K562 (cell line): ENCODE measurements at regions not wholly inside any gene's neighbourhood (a gene's known extent, or its start where the extent isn't known, plus 50 kb on each side); places are given as distances from the start of the nearest gene placed in this dataset.

ENCODE experiments used
- ARID1B ChIP-seq: fragments of 450-650 bp; IDR thresholded peaks from 2 replicates; pipeline ENCODE4 v1.6.1; 2016; ENCODE audit warnings: antibody characterized with exemption, mild to moderate bottlenecking, inconsistent platforms
- HOXB6 ChIP-seq: fragments of 250-450 bp; sonication (Bioruptor Pico); IDR thresholded peaks from 2 replicates; pipeline ENCODE4 v1.5.1; 2022; ENCODE audit warnings: mild to moderate bottlenecking, borderline replicate concordance
- MCM2 ChIP-seq: fragments of 450-650 bp; IDR thresholded peaks from 2 replicates; pipeline ENCODE4 v1.6.1; 2017; ENCODE audit warnings: low read depth, mild to moderate bottlenecking
- MIER1 ChIP-seq: fragments of 450-650 bp; IDR thresholded peaks from 2 replicates; pipeline ENCODE4 v1.6.1; 2016; ENCODE audit warnings: antibody characterized with exemption, mild to moderate bottlenecking, low read depth
- SMARCA5 ChIP-seq: fragments of 450-650 bp; IDR thresholded peaks from 2 replicates; pipeline ENCODE4 v1.6.1; 2016
- SREBF2 ChIP-seq: sonication (generic); formaldehyde crosslinking; IDR thresholded peaks from 2 replicates; pipeline ENCODE4 v1.4.0; 2020; ENCODE audit warnings: mild to moderate bottlenecking, missing genetic modification reagents
- ZNF830 ChIP-seq: fragments of 250-450 bp; sonication (Bioruptor Pico); IDR thresholded peaks from 2 replicates; pipeline ENCODE4 v1.5.0; 2021; ENCODE audit warnings: mild to moderate bottlenecking
- TF ChIP-seq, protein P1 (sequence below): fragments of 200-800 bp; sonication (Bioruptor generic); IDR thresholded peaks from 2 replicates; pipeline ENCODE4 v1.6.1; 2017; ENCODE audit warnings: missing genetic modification characterization, missing compliant biosample characterization
- TF ChIP-seq, protein P2 (sequence below): fragments of 150-350 bp; conservative IDR thresholded peaks from 2 replicates; pipeline ENCODE4 v1.6.1; 2014; ENCODE audit warnings: low read length
- TF ChIP-seq, protein P3 (sequence below): fragments of 250-450 bp; sonication (Bioruptor Pico); IDR thresholded peaks from 2 replicates; pipeline ENCODE4 v1.4.0; 2020; ENCODE audit warnings: borderline replicate concordance

DNA sequence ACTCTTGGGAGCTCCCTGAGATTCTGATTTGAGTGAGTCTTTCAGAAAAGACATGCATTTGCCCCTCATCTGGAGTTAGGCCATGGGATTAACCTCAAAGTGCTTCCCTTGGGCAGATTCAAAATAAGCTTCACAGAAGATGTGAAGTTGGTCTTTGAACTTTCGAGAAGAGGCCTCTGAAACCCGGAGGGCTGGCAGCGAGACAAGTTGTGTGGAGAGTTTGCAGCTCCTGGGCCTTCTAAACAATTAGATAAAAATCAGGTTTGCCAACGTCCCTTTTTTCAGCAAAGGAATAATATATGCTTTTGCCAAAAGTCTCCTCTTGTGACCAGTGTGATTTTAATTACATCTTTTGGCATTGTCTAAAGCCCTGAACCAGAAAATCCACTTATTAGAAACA is 489.7 kb downstream of the SOX11 start (continued):
- TF ChIP-seq, protein P1, sequence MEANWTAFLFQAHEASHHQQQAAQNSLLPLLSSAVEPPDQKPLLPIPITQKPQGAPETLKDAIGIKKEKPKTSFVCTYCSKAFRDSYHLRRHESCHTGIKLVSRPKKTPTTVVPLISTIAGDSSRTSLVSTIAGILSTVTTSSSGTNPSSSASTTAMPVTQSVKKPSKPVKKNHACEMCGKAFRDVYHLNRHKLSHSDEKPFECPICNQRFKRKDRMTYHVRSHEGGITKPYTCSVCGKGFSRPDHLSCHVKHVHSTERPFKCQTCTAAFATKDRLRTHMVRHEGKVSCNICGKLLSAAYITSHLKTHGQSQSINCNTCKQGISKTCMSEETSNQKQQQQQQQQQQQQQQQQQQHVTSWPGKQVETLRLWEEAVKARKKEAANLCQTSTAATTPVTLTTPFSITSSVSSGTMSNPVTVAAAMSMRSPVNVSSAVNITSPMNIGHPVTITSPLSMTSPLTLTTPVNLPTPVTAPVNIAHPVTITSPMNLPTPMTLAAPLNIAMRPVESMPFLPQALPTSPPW, result no peak
- TF ChIP-seq MIER1, result no peak
- TF ChIP-seq, protein P2, sequence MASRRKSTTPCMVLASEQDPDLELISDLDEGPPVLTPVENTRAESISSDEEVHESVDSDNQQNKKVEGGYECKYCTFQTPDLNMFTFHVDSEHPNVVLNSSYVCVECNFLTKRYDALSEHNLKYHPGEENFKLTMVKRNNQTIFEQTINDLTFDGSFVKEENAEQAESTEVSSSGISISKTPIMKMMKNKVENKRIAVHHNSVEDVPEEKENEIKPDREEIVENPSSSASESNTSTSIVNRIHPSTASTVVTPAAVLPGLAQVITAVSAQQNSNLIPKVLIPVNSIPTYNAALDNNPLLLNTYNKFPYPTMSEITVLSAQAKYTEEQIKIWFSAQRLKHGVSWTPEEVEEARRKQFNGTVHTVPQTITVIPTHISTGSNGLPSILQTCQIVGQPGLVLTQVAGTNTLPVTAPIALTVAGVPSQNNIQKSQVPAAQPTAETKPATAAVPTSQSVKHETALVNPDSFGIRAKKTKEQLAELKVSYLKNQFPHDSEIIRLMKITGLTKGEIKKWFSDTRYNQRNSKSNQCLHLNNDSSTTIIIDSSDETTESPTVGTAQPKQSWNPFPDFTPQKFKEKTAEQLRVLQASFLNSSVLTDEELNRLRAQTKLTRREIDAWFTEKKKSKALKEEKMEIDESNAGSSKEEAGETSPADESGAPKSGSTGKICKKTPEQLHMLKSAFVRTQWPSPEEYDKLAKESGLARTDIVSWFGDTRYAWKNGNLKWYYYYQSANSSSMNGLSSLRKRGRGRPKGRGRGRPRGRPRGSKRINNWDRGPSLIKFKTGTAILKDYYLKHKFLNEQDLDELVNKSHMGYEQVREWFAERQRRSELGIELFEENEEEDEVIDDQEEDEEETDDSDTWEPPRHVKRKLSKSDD, result no peak
- no peak for TF ChIP-seq ZNF830
- no peak for TF ChIP-seq HOXB6 (CRISPR knock-in tag)
- no peak for TF ChIP-seq MCM2
- TF ChIP-seq SMARCA5, result no peak
- TF ChIP-seq, protein P3, sequence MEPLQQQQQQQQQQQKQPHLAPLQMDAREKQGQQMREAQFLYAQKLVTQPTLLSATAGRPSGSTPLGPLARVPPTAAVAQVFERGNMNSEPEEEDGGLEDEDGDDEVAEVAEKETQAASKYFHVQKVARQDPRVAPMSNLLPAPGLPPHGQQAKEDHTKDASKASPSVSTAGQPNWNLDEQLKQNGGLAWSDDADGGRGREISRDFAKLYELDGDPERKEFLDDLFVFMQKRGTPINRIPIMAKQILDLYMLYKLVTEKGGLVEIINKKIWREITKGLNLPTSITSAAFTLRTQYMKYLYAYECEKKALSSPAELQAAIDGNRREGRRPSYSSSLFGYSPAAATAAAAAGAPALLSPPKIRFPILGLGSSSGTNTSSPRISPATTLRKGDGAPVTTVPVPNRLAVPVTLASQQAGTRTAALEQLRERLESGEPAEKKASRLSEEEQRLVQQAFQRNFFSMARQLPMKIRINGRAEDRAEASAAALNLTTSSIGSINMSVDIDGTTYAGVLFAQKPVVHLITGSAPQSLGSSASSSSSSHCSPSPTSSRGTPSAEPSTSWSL (CRISPR knock-in tag), result no peak
- no peak for TF ChIP-seq SREBF2 (CRISPR knock-in tag)
- TF ChIP-seq ARID1B, result no peak
